ENCODE measurements at regions not wholly inside any gene's neighbourhood (a gene's known extent, or its start where the extent isn't known, plus 50 kb on each side); places are given as distances from the start of the nearest gene placed in this dataset.

GRCh38 chr10:129055986-129056385, 411.1 kb upstream of the MGMT start:
- no peak for DNase-seq
- no peaks in the 10 kb centered on the region for H3K27me3 ChIP-seq
- no peaks in the 10 kb centered on the region for H3K9me3 ChIP-seq
- 75 to 87% methylated on average over 6 to 7 of the region's 17 CpGs for WGBS, 2 donors
- no peak overlapping the region for H3K27ac ChIP-seq
- no peak overlapping the region for H3K4me3 ChIP-seq
- no peaks in the 10 kb centered on the region for H3K36me3 ChIP-seq
- TF ChIP-seq CTCF (IDR thresholded peaks at IDR 0.05) (no peak), POLR2A (IDR thresholded peaks at IDR 0.05) (no peak)
- intact Hi-C loops (cut with DNase I) = no loop called here
- no peaks in the 10 kb centered on the region for H3K4me1 ChIP-seq

- no peak for DNase-seq
- 69 to 80% methylated on average over 9 to 15 of the region's 25 CpGs for WGBS, 2 donors
- intact Hi-C loops (cut with DNase I) = no loop called here
These were observed 410.0 kb upstream of the MGMT start for GRCh38 chr10:129056734-129057689.

GRCh38 chr10:129057856-129058663, 409.0 kb upstream of the MGMT start:
- H3K27me3 ChIP-seq = no peaks in the 10 kb centered on the region
- no peaks in the 10 kb centered on the region for H3K36me3 ChIP-seq
- H3K4me3 ChIP-seq = no peak overlapping the region
- no peak overlapping the region for H3K27ac ChIP-seq
- no peak for TF ChIP-seq CTCF (IDR thresholded peaks at IDR 0.05)
- no peak for TF ChIP-seq POLR2A (IDR thresholded peaks at IDR 0.05)
- H3K9me3 ChIP-seq = no peaks in the 10 kb centered on the region
- H3K4me1 ChIP-seq = no peaks in the 10 kb centered on the region
- no peak for DNase-seq
- intact Hi-C loops (cut with DNase I) = no loop called here
- 62 to 72% methylated on average over 6 to 8 of the region's 15 CpGs for WGBS, 2 donors

More at GRCh38 chr10:129056734-129057689, 410.0 kb upstream of the MGMT start:
- Histone ChIP-seq H3K36me3 (no peaks in the 10 kb centered on the region), H3K4me3 (no peak overlapping the region), H3K9me3 (no peaks in the 10 kb centered on the region), H3K4me1 (no peaks in the 10 kb centered on the region), H3K27ac (no peak overlapping the region), H3K27me3 (no peaks in the 10 kb centered on the region)
- TF ChIP-seq CTCF (IDR thresholded peaks at IDR 0.05) (no peak), POLR2A (IDR thresholded peaks at IDR 0.05) (no peak)

- WGBS, 2 donors = 66 to 73% methylated on average over 4 to 5 of the region's 9 CpGs
- Histone ChIP-seq H3K9me3 (no peaks in the 10 kb centered on the region), H3K4me1 (no peaks in the 10 kb centered on the region), H3K4me3 (no peak overlapping the region), H3K27ac (no peak overlapping the region), H3K27me3 (no peaks in the 10 kb centered on the region), H3K36me3 (no peaks in the 10 kb centered on the region)
- intact Hi-C loops (cut with DNase I) = no loop called here
- TF ChIP-seq CTCF (IDR thresholded peaks at IDR 0.05) (no peak), POLR2A (IDR thresholded peaks at IDR 0.05) (no peak)
- no peak for DNase-seq
These were observed 408.3 kb upstream of the MGMT start for GRCh38 chr10:129058664-129059155.

- DNase-seq = no peak
- Histone ChIP-seq H3K9me3 (no peaks in the 10 kb centered on the region), H3K4me3 (no peak overlapping the region), H3K27me3 (no peaks in the 10 kb centered on the region), H3K36me3 (no peaks in the 10 kb centered on the region), H3K27ac (no peak overlapping the region), H3K4me1 (no peaks in the 10 kb centered on the region)
- intact Hi-C loops (cut with DNase I) = no loop called here
- WGBS, 2 donors = 77 to 84% methylated on average over 8 to 9 of the region's 9 CpGs
- TF ChIP-seq CTCF (IDR thresholded peaks at IDR 0.05) (no peak), POLR2A (IDR thresholded peaks at IDR 0.05) (no peak)
These were observed 407.1 kb upstream of the MGMT start for GRCh38 chr10:129059977-129060376.
